GM21528 (cell line): ENCODE measurements at regions not wholly inside any gene's neighbourhood (a gene's known extent, or its start where the extent isn't known, plus 50 kb on each side); places are given as distances from the start of the nearest gene placed in this dataset.

ENCODE experiments used
- ATAC-seq: cut with Tn5 transposase; IDR thresholded peaks from one replicate; pipeline ENCODE4 v1.9.1; 2021; ENCODE audit warnings: mild to moderate bottlenecking, moderate library complexity; ENCODE audit not compliant: unreplicated experiment, low FRiP score

GRCh38 chr18:72601944-72602343, 57.8 kb upstream of the CBLN2 start:
- ATAC-seq = no peak

GRCh38 chr18:72601481-72601880, 57.3 kb upstream of the CBLN2 start:
- ATAC-seq = no peak
